HEK293T (cell line): ENCODE measurements at regions not wholly inside any gene's neighbourhood (a gene's known extent, or its start where the extent isn't known, plus 50 kb on each side); places are given as distances from the start of the nearest gene placed in this dataset.
A peak's percentile ranks its signal among the peaks of the same experiment; 100 is the strongest.

Experiments
- CTCF ChIA-PET: fragments of 350-600 bp; formaldehyde crosslinking; extraction: SDS; loops from one replicate; lab custom pipeline; 2021; ENCODE audit warnings: antibody characterized with exemption, inconsistent platforms; lab: Yijun Ruan, JAX
- POLR2A ChIA-PET: fragments of 350-600 bp; formaldehyde crosslinking; extraction: SDS; loops from one replicate; lab custom pipeline; 2020; ENCODE audit warnings: antibody characterized with exemption, inconsistent platforms; lab: Yijun Ruan, JAX
- DNase-seq: peaks from one replicate; pipeline ENCODE4 v3.0.0; 2012; ENCODE audit warnings: mixed read lengths; ENCODE audit errors: extremely low spot score
- ARNT ChIP-seq: fragments of 450-650 bp; IDR thresholded peaks from 2 replicates; pipeline ENCODE4 v1.6.1; 2017; ENCODE audit warnings: mild to moderate bottlenecking
- BHLHE40 ChIP-seq: fragments of 450-650 bp; IDR thresholded peaks from 2 replicates; pipeline ENCODE4 v1.6.1; 2016; ENCODE audit warnings: mild to moderate bottlenecking, moderate library complexity, borderline replicate concordance
- CTBP1 ChIP-seq: fragments of 450-650 bp; IDR thresholded peaks from 2 replicates; pipeline ENCODE4 v1.6.1; 2016; ENCODE audit warnings: borderline replicate concordance
- ELF4 ChIP-seq: fragments of 450-650 bp; IDR thresholded peaks from 2 replicates; pipeline ENCODE4 v1.6.1; 2017; ENCODE audit warnings: antibody characterized with exemption
- FOXA1 ChIP-seq: fragments of 450-650 bp; IDR thresholded peaks from 2 replicates; pipeline ENCODE4 v1.6.1; 2016; ENCODE audit warnings: mild to moderate bottlenecking
- FOXK2 ChIP-seq: fragments of 450-650 bp; IDR thresholded peaks from 2 replicates; pipeline ENCODE4 v1.6.1; 2016; ENCODE audit warnings: mild to moderate bottlenecking
- FOXM1 ChIP-seq: fragments of 450-650 bp; IDR thresholded peaks from 2 replicates; pipeline ENCODE4 v1.6.1; 2017; ENCODE audit warnings: mild to moderate bottlenecking, borderline replicate concordance
- HDGF ChIP-seq: fragments of 450-650 bp; IDR thresholded peaks from 2 replicates; pipeline ENCODE4 v1.6.1; 2017; ENCODE audit warnings: antibody characterized with exemption, borderline replicate concordance
- L3MBTL2 ChIP-seq: fragments of 450-650 bp; conservative IDR thresholded peaks from 2 replicates; pipeline ENCODE4 v1.6.1; 2016; ENCODE audit warnings: mild to moderate bottlenecking
- LEF1 ChIP-seq: fragments of 450-650 bp; IDR thresholded peaks from 2 replicates; pipeline ENCODE4 v1.6.1; 2017; ENCODE audit warnings: mild to moderate bottlenecking, borderline replicate concordance
- NFRKB ChIP-seq: fragments of 450-650 bp; IDR thresholded peaks from 2 replicates; pipeline ENCODE4 v1.6.1; 2016; ENCODE audit warnings: mild to moderate bottlenecking, moderate library complexity
- PKNOX1 ChIP-seq: fragments of 450-650 bp; IDR thresholded peaks from 2 replicates; pipeline ENCODE4 v1.6.1; 2016
- SP1 ChIP-seq: fragments of 450-650 bp; IDR thresholded peaks from 2 replicates; pipeline ENCODE4 v1.6.1; 2017
- SUZ12 ChIP-seq: fragments of 450-650 bp; IDR thresholded peaks from 2 replicates; pipeline ENCODE4 v1.6.1; 2016; ENCODE audit warnings: mild to moderate bottlenecking
- TARDBP ChIP-seq: fragments of 450-650 bp; IDR thresholded peaks from 2 replicates; pipeline ENCODE4 v1.6.1; 2016
- ZNF384 ChIP-seq: fragments of 450-650 bp; IDR thresholded peaks from 2 replicates; pipeline ENCODE4 v1.6.1; 2016

DNA sequence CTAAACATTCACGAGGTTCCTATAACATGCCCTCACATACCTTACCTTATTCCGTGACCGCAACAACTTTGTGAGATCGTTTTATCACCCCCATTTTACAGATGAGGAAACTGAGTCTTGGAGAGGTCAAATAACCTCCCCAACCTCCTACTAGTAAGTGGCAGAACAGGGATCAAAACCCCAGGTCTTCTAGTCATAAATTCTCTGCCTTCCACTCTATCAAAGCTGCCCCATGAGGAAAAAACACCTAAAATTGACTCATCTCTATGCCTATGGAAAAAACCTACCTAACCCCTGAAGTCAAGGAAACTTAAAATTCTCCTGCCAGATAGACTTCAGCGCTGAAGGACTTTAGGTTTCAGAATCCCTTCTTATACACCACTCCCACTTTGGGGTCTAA, 69.5 kb upstream of the ERRFI1 start:
- CTCF ChIA-PET: interaction anchor here (1.4 kb wide), 1 partner anchor 13 kb away, joined by 5 read pairs; no protein-coding TSS in a partner anchor
- TF ChIP-seq ZNF384 (no peak), BHLHE40 (no peak), FOXM1 (no peak), TARDBP (no peak)
- POLR2A ChIA-PET: interaction anchor here (1.4 kb wide), 1 partner anchor 17 kb away, joined by 4 read pairs; no protein-coding TSS in a partner anchor
- no peak for DNase-seq

DNA sequence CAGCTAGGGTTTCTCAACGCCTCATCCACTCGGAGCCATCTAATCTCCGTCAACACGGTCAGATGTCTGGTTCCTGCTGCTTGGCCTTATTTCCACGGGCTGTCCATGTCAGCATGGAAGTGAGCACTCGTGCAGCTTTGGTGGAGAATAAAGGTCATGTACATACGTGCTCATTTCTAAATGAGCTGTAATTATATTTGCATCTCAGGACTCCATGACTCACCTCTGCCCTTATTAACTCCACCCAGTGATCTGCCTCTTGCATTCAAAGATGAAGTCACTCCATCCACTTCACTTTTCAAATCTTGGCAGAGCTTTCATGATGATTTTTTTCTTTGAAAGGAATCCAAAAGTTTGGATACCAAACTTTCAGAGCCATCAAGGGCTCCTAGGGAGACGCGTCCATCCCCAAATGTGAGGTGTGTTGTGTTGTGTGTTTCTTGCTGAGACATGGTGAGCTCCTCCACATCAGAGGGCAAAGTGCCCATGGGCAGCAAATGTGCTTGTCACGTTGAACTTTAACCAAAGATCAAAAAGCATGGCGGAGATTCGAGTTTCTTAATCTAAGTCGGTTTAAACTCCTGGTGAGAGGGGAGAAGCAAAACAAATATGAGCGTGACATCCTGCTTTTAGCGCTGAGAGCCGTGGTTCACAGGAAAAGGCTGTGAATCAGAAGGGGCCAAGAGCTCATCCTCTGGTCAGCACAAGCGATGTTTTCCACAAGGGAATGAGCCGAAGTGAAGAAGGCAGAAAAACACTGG, 68.6 kb upstream of the ERRFI1 start:
- ChIA-PET POLR2A (interaction anchor here (1.4 kb wide), 1 partner anchor 16 kb away, joined by 4 read pairs; no protein-coding TSS in a partner anchor), CTCF (interaction anchor here (0.7 to 1.4 kb wide), 2 partner anchors 12 to 74 kb away, joined by 3 to 5 read pairs; no protein-coding TSS in a partner anchor)
- no peak for DNase-seq
- TF ChIP-seq NFRKB: no peak
- no peak for TF ChIP-seq FOXK2
- TF ChIP-seq SUZ12: no peak

GRCh38 chr1:8093221-8093980, 67.3 kb upstream of the ERRFI1 start:
- ChIA-PET POLR2A (no interaction called here), CTCF (no interaction called here)
- DNase-seq: no peak
- TF ChIP-seq TARDBP (no peak), FOXM1 (no peak), FOXK2 (no peak), PKNOX1 (no peak), SUZ12 (no peak), SP1 (no peak), LEF1 (no peak), HDGF (no peak), NFRKB (no peak), ARNT (no peak), ZNF384 (no peak), FOXA1 (no peak), ELF4 (no peak), BHLHE40 (no peak), L3MBTL2 (no peak), CTBP1 (no peak)

GRCh38 chr1:8092657-8093056, 66.5 kb upstream of the ERRFI1 start:
- TF ChIP-seq FOXM1: no peak
- TF ChIP-seq ZNF384: no peak
- TF ChIP-seq PKNOX1: peak; percentile 9; the same call in 1 of the 2 replicates
- no peak for TF ChIP-seq SUZ12
- no peak for TF ChIP-seq ARNT

DNA sequence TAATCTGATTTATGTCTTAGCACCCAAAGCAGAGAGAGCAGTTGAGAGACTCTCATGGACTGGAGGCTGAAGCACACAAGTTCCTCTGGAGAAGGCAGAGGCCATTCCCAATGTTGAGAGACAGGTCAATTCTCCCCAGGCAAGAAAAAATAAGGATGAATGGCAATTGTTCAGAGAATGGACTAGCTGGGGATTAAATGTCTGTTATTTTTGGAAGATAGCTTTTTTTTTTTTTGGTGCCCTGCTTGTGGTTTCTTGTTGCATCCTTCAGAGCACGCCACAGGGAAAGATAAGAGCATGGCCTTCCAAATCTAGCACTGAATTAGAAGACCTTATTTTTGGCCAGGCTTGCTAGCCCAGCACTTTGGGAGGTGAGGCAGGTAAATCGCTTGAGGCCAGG, 65.6 kb upstream of the ERRFI1 start:
- no peak for DNase-seq
- TF ChIP-seq ARNT (no peak), SP1 (no peak), SUZ12 (no peak), HDGF (no peak), LEF1 (no peak), PKNOX1 (no peak), NFRKB (no peak), L3MBTL2 (no peak), CTBP1 (no peak), FOXK2 (no peak), ELF4 (no peak), TARDBP (no peak), BHLHE40 (no peak), ZNF384 (no peak), FOXA1 (no peak), FOXM1 (no peak)
- ChIA-PET CTCF (no interaction called here), POLR2A (no interaction called here)

More at GRCh38 chr1:8092657-8093056, 66.5 kb upstream of the ERRFI1 start:
- DNase-seq: no peak
- POLR2A ChIA-PET: no interaction called here
- CTCF ChIA-PET: no interaction called here

GRCh38 chr1:8090241-8090702, 64.2 kb upstream of the ERRFI1 start:
- DNase-seq: no peak
- POLR2A ChIA-PET: interaction anchor here (1.4 kb wide), 1 partner anchor 12 kb away, joined by 3 read pairs; no protein-coding TSS in a partner anchor
- TF ChIP-seq HDGF: no peak
- TF ChIP-seq FOXK2: no peak
- no peak for TF ChIP-seq ZNF384
- TF ChIP-seq NFRKB: no peak
- TF ChIP-seq CTBP1: no peak
- no peak for TF ChIP-seq BHLHE40
- TF ChIP-seq FOXA1: no peak
- TF ChIP-seq L3MBTL2: no peak
- TF ChIP-seq ARNT: no peak
- TF ChIP-seq ELF4: no peak
- TF ChIP-seq TARDBP: no peak

More at GRCh38 chr1:8090241-8090702, 64.2 kb upstream of the ERRFI1 start:
- CTCF ChIA-PET: no interaction called here
